ENCODE measurements at regions not wholly inside any gene's neighbourhood (a gene's known extent, or its start where the extent isn't known, plus 50 kb on each side); places are given as distances from the start of the nearest gene placed in this dataset.
"Not testable (repeated sequence)": the region's sequence is repeated elsewhere in the genome, so short reads cannot be mapped to it uniquely, and the experiment has no call there.

DNA sequence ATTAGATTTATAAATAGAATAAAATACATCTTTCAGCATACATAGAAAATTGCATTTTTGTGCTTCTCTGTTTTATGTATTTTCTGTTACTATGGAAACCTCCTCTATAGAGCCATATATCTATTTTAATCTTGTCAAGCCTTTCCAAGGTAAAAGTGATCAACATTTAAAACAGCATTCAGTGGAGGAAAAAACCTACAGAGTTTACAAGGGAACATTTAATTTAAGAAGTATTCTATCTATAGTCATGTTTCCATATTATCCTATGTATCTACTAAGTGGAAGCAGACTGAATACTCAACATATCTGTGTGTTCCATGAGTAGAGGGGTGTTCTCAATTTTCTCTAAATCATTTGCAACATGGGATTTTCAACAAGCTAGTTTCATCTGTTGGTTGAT is 791.4 kb downstream of the CDH18 start:
- FAIRE-seq (no peak), DNase-seq (ENCODE audit: insufficient read length) (no peak)
- TF ChIP-seq TAF1 (IDR thresholded peaks at IDR 0.05; ENCODE audit: borderline replicate concordance, low read depth, low read length) (no peak), POLR2AphosphoS5 (IDR thresholded peaks at IDR 0.05; ENCODE audit: low read depth, low read length) (no peak), POLR2A (IDR thresholded peaks at IDR 0.05; ENCODE audit: low read depth, low read length) (no peak)

DNA sequence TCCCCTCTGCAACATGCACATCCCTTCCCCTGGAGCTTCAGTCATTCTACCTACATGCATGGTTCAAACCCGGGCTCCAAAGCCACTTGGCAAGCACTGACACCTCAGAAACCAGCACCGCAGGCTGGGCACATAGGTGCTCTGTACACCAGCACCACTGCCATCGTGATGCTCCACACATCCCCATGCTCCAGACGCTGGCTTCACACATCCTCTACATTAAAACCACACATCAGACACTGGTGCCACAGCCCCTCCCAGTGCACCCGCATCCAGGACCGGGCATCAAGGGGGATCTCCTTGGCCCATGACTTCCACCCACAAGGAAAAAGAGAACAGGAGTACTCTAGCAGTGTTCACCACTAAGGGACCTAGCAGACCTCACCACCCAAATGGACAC is 787.7 kb downstream of the CDH18 start:
- DNase-seq (ENCODE audit: insufficient read length) (no peak), FAIRE-seq (no peak)
- no peak for TF ChIP-seq POLR2A (IDR thresholded peaks at IDR 0.05; ENCODE audit: low read depth, low read length)
- no peak for TF ChIP-seq POLR2AphosphoS5 (IDR thresholded peaks at IDR 0.05; ENCODE audit: low read depth, low read length)
- TF ChIP-seq TAF1 (IDR thresholded peaks at IDR 0.05; ENCODE audit: borderline replicate concordance, low read depth, low read length) = no peak

DNA sequence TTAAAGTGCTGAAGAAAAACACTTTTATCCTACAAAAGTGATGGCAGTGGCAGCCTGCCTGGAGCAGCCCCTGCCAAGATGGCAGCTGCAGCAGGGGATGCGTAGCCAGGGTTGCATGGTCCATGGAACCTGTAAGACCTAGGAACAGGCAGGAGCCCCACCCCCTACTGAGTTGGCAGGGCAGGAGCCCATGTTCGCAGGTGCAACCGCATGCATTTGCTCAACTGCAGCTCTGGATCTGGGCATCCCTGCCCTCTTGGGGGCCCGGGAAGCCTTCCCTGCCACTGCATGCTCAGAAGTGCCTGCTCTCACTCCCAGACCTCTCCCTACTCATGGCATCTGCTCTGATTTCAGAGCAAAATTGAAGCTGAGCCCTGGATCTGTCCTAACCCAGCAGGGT is 779.6 kb downstream of the CDH18 start:
- DNase-seq (ENCODE audit: insufficient read length) (no peak), FAIRE-seq (no peak)
- TF ChIP-seq POLR2A (IDR thresholded peaks at IDR 0.05; ENCODE audit: low read depth, low read length) = no peak
- TF ChIP-seq TAF1 (IDR thresholded peaks at IDR 0.05; ENCODE audit: borderline replicate concordance, low read depth, low read length) = no peak
- no peak for TF ChIP-seq POLR2AphosphoS5 (IDR thresholded peaks at IDR 0.05; ENCODE audit: low read depth, low read length)

DNA sequence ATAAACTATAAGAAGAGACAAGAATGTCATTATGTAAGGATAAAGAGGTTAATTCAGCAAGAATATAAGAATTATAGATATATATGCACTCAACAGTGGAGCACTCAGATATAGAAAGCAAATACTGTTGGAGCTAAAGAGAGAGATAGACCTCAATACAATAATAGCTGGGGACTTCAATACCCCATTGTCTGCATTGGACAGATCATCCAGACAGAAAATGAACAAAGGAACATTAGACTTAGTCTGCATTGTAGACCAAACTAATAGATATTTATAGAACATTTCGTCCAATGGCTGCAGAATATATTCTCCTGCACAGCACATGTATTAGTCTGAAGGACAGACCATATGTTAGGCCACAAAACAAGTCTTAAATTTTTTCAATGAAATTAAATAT is 777.1 kb downstream of the CDH18 start:
- DNase-seq (ENCODE audit: insufficient read length) (no peak), FAIRE-seq (no peak)
- TF ChIP-seq POLR2AphosphoS5 (IDR thresholded peaks at IDR 0.05; ENCODE audit: low read depth, low read length) (no peak), POLR2A (IDR thresholded peaks at IDR 0.05; ENCODE audit: low read depth, low read length) (no peak), TAF1 (IDR thresholded peaks at IDR 0.05; ENCODE audit: borderline replicate concordance, low read depth, low read length) (no peak)

DNA sequence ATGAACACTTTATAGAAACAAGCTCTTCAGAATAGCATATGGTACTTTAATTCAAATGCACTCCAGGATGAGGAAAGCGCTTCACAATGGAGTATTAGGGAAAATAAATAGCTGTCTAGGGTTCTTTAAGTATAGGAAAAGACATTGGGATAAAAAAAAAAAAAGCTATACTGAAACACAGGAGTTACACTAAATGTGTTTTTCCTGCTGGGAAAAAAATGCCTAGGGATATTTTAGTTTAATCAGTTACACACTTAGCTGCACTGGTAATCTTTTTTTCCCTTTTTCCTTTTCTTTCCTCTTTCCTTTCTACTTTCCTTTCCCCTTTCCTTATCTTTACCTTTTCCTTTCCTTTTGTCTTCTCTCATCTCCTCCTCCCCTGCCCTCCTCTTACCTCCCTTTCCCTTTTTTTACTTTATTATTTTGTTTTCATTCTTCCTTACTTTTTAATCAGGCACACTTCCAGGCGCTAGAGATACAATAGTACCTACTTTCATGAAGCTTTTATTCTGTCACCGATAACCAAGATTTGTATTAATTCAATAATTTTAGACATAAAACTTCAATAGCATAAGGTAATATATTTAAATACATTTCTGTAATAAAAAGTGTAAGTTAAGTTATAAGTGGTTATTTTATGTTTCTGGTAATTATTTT is 758.7 kb downstream of the CDH18 start:
- FAIRE-seq (no peak), DNase-seq (ENCODE audit: insufficient read length) (no peak)
- no peak for TF ChIP-seq POLR2A (IDR thresholded peaks at IDR 0.05; ENCODE audit: low read depth, low read length)
- no peak for TF ChIP-seq TAF1 (IDR thresholded peaks at IDR 0.05; ENCODE audit: borderline replicate concordance, low read depth, low read length)
- TF ChIP-seq POLR2AphosphoS5 (IDR thresholded peaks at IDR 0.05; ENCODE audit: low read depth, low read length) = no peak

DNA sequence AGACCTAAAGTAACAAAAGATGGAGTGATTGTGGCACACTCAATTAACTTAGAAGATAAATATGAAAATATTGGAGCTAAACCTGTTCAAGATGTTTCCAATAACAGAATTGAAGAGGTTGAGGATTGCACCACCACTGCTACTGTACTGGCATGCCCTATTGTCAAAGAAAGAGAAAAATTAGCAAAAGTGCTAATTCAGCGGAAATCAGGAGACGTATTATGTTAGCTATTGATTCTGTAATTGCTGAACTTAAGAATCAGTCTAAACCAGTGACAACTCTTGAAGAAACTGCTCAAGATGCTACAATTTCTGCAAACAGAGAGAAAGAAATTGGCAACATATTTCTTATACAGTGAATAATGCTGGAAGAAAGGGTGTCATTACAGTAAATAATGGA is 754.4 kb downstream of the CDH18 start:
- DNase-seq (ENCODE audit: insufficient read length) = no peak
- TF ChIP-seq TAF1 (IDR thresholded peaks at IDR 0.05; ENCODE audit: borderline replicate concordance, low read depth, low read length) = no peak
- TF ChIP-seq POLR2AphosphoS5 (IDR thresholded peaks at IDR 0.05; ENCODE audit: low read depth, low read length) = no peak
- no peak for TF ChIP-seq POLR2A (IDR thresholded peaks at IDR 0.05; ENCODE audit: low read depth, low read length)
- FAIRE-seq = no peak

DNA sequence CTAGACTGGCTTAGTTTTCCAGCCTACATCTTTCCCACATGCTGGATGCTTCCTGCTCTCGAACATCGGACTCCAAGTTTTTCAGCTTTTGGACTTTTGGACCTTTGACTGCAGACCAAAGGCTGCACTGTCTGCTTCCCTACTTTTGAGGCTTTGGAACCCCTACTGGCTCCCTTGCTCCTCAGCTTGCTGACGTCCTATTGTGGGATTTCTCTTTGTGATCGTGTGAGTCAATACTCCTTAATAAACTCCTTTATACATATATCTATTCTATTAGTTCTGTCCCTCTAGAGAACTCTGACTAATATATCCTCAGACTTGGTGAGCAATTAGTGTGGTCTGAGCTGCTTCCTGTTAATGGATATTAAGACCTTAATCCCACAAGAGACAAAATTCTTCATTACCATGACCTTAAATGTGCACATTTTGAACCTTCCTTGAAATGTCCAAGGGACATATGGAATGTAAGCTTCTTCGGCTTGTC is 752.9 kb downstream of the CDH18 start:
- FAIRE-seq (no peak), DNase-seq (ENCODE audit: insufficient read length) (no peak)
- no peak for TF ChIP-seq POLR2A (IDR thresholded peaks at IDR 0.05; ENCODE audit: low read depth, low read length)
- no peak for TF ChIP-seq TAF1 (IDR thresholded peaks at IDR 0.05; ENCODE audit: borderline replicate concordance, low read depth, low read length)
- TF ChIP-seq POLR2AphosphoS5 (IDR thresholded peaks at IDR 0.05; ENCODE audit: low read depth, low read length) = no peak

DNA sequence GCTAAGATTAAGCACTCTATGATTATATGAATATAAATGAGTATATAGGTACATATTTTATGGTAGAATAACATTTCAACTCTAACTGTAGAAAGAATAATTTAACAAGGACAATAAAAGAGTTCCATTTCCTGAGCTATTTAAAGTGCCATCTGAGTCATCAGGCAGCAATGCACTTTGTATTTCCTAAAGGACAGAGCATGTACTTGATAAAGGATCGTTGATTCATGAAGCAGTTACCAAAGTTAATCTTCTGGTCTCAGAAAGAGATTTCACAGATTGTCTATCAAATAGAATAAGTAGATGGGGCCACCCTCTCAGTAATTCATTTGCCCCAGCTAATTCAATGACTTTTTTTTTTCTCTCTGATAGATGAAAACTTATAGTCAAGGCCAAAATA is 747.8 kb downstream of the CDH18 start:
- no peak for DNase-seq (ENCODE audit: insufficient read length)
- no peak for FAIRE-seq
- no peak for TF ChIP-seq POLR2AphosphoS5 (IDR thresholded peaks at IDR 0.05; ENCODE audit: low read depth, low read length)
- no peak for TF ChIP-seq POLR2A (IDR thresholded peaks at IDR 0.05; ENCODE audit: low read depth, low read length)
- no peak for TF ChIP-seq TAF1 (IDR thresholded peaks at IDR 0.05; ENCODE audit: borderline replicate concordance, low read depth, low read length)

DNA sequence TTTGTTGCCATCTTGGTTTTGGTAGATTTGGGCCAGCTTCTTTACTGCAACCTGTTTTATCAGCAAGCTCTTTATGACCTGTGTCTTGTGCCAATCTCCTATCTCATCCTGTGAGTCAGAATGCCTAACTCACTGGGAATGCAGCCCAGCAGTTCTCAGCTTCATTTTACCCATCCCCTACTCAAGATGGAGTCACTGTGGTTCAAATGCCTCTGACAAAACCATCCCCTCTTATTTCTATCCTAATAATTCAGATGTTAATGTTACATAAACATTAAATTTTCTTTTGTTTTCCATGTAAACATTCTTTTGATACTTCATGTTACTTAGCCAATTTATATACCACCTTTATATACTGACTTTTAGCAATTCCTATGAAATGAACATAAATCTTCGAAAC is 746.3 kb downstream of the CDH18 start:
- FAIRE-seq (no peak), DNase-seq (ENCODE audit: insufficient read length) (no peak)
- TF ChIP-seq TAF1 (IDR thresholded peaks at IDR 0.05; ENCODE audit: borderline replicate concordance, low read depth, low read length) (no peak), POLR2AphosphoS5 (IDR thresholded peaks at IDR 0.05; ENCODE audit: low read depth, low read length) (no peak), POLR2A (IDR thresholded peaks at IDR 0.05; ENCODE audit: low read depth, low read length) (no peak)

DNA sequence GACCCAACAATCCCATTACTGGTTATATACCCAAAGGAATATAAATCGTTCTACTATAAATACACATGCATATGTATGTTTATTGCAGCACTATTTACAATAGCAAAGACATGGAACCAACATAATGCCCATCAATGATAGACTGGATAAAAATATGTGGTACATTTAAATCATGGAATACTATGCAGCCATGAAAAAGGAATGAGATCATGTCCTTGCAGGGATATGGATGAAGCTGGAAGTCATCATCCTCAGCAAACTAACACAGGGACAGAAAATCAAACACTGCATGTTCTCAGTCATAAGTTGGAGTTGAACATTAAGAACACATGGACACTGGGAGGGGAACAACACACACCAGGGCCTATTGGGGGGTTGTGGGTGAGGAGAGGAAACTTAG is 741.8 kb downstream of the CDH18 start:
- DNase-seq (ENCODE audit: insufficient read length); FAIRE-seq: not testable (repeated sequence)

DNA sequence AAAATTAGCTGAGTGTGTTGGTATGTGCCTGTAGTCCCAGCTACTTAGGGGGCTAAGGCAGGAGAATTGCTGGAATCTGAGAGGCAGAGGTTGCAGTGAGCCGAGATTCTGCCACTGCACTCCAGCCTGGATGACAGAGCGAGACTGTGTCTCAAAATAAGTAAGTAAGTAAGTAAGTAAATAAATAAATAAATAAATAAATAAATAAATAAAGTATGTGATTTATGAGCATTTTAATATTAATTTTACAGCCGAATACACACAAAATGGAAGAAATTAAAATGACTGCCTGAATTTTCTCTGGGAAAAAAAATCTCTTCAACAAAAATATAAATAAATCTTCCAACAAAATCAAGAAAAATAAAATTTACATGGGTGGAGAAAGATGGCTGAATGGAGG is 740.7 kb downstream of the CDH18 start:
- FAIRE-seq = no peak
- TF ChIP-seq TAF1 (IDR thresholded peaks at IDR 0.05; ENCODE audit: borderline replicate concordance, low read depth, low read length) (no peak), POLR2A (IDR thresholded peaks at IDR 0.05; ENCODE audit: low read depth, low read length) (no peak), POLR2AphosphoS5 (IDR thresholded peaks at IDR 0.05; ENCODE audit: low read depth, low read length) (no peak)
- no peak for DNase-seq (ENCODE audit: insufficient read length)

DNA sequence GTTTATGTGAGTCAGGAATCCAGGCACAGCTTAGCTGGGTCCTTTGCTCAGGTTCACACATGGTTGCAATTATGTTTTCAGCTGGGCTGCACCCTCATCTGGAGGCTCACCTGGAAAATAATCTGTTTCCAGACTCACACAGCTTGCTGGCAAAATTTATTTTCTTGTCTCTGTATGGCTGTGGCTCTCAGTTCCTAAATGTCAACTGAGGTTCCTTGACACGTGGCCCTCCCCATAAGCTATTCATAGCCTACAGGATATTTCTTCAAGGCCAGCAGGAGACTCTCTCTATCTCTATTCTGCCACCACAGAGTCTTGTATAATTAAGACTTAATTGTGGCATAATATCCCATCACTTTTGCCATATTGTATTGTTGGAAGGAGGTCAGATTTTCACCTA is 732.0 kb downstream of the CDH18 start:
- no peak for FAIRE-seq
- no peak for DNase-seq (ENCODE audit: insufficient read length)
- no peak for TF ChIP-seq TAF1 (IDR thresholded peaks at IDR 0.05; ENCODE audit: borderline replicate concordance, low read depth, low read length)

DNA sequence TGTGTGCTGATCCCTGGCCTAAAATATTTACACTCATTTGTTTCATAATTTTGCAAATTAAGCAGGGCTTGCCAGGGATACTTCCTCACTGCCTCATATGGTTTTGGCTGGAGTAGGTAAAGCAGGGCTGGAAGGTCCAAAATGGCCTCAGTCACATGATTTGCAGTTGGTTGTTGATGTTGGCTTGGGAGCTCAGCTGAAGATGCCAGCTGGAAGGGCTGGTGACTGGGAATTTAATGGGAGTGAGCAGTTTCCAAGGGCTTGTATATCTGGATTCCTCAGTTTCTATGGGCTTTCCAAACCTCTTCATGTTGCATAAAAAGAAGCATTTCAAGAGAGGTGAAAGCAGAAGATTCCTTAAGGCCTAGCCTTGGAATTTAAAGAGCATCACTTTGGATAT is 729.3 kb downstream of the CDH18 start:
- no peak for DNase-seq (ENCODE audit: insufficient read length)
- no peak for FAIRE-seq
- TF ChIP-seq TAF1 (IDR thresholded peaks at IDR 0.05; ENCODE audit: borderline replicate concordance, low read depth, low read length) = no peak
- TF ChIP-seq POLR2AphosphoS5 (IDR thresholded peaks at IDR 0.05; ENCODE audit: low read depth, low read length) = no peak
- no peak for TF ChIP-seq POLR2A (IDR thresholded peaks at IDR 0.05; ENCODE audit: low read depth, low read length)

Data from GM12892 (cell line).